Hematopoietic multipotent progenitor cell treated with erythropoietin and hydrocortisone succinate and interleukin-3 and kit ligand, for 17 days (in vitro differentiated cells): ENCODE measurements at regions not wholly inside any gene's neighbourhood (a gene's known extent, or its start where the extent isn't known, plus 50 kb on each side); places are given as distances from the start of the nearest gene placed in this dataset.

Experiments used
- DNase-seq: peaks from one replicate; pipeline ENCODE4 v3.0.0-alpha.2; 2015; ENCODE audit warnings: low spot score

GRCh38 chrX:137387646-137388045 lies 178.3 kb upstream of the ZIC3 start:
- DNase-seq = no peak

GRCh38 chrX:137366018-137366633 lies 199.8 kb upstream of the ZIC3 start:
- DNase-seq = no peak

GRCh38 chrX:137363559-137363958 lies 202.4 kb upstream of the ZIC3 start:
- no peak for DNase-seq

- no peak for DNase-seq
Measured at GRCh38 chrX:137362583-137362982, 203.3 kb upstream of the ZIC3 start.

GRCh38 chrX:137354851-137355250 lies 211.1 kb upstream of the ZIC3 start:
- DNase-seq = no peak

- no peak for DNase-seq
Measured at GRCh38 chrX:137353404-137353803, 212.5 kb upstream of the ZIC3 start.

GRCh38 chrX:137352101-137352660 lies 213.7 kb upstream of the ZIC3 start:
- DNase-seq = no peak

GRCh38 chrX:137342969-137343368 lies 223.0 kb upstream of the ZIC3 start:
- no peak for DNase-seq

GRCh38 chrX:137313627-137314026 lies 252.3 kb upstream of the ZIC3 start:
- no peak for DNase-seq

- DNase-seq = no peak
Measured at GRCh38 chrX:137305404-137305803, 260.5 kb upstream of the ZIC3 start.

GRCh38 chrX:137297167-137297566 lies 263.4 kb upstream of the GPR101 start:
- DNase-seq = no peak

- no peak for DNase-seq
Measured at GRCh38 chrX:137290011-137290410, 256.2 kb upstream of the GPR101 start.

- no peak for DNase-seq
Measured at GRCh38 chrX:137287191-137287590, 253.4 kb upstream of the GPR101 start.

- no peak for DNase-seq
Measured at GRCh38 chrX:137286423-137286822, 252.6 kb upstream of the GPR101 start.

- no peak for DNase-seq
Measured at GRCh38 chrX:137278825-137279224, 245.0 kb upstream of the GPR101 start.

GRCh38 chrX:137263374-137263773 lies 229.6 kb upstream of the GPR101 start:
- no peak for DNase-seq

- no peak for DNase-seq
Measured at GRCh38 chrX:137245183-137245582, 211.4 kb upstream of the GPR101 start.

- no peak for DNase-seq
Measured at GRCh38 chrX:137236837-137237236, 203.0 kb upstream of the GPR101 start.

- no peak for DNase-seq
Measured at GRCh38 chrX:137234651-137235402, 201.0 kb upstream of the GPR101 start.

- no peak for DNase-seq
Measured at GRCh38 chrX:137233478-137233877, 199.7 kb upstream of the GPR101 start.

- DNase-seq = no peak
Measured at GRCh38 chrX:137227151-137227550, 193.4 kb upstream of the GPR101 start.

GRCh38 chrX:137215467-137215866 lies 181.7 kb upstream of the GPR101 start:
- no peak for DNase-seq

GRCh38 chrX:137212078-137212632 lies 178.4 kb upstream of the GPR101 start:
- no peak for DNase-seq
